HG03342 (cell line): ENCODE measurements at regions not wholly inside any gene's neighbourhood (a gene's known extent, or its start where the extent isn't known, plus 50 kb on each side); places are given as distances from the start of the nearest gene placed in this dataset.

Experiments used
- ATAC-seq: cut with Tn5 transposase; IDR thresholded peaks from one replicate; pipeline ENCODE4 v1.9.1; 2021; ENCODE audit warnings: mild to moderate bottlenecking, moderate library complexity; ENCODE audit not compliant: unreplicated experiment

- no peak for ATAC-seq
Observed at GRCh38 chr20:24892931-24893330, 56.1 kb upstream of the CST7 start.

- ATAC-seq = no peak
Observed at GRCh38 chr20:24894488-24894887, 54.6 kb upstream of the CST7 start.

GRCh38 chr20:24894967-24895366 is 54.1 kb upstream of the CST7 start:
- no peak for ATAC-seq

GRCh38 chr20:24895431-24895830 is 53.6 kb upstream of the CST7 start:
- no peak for ATAC-seq

GRCh38 chr20:24895898-24896658 is 53.0 kb upstream of the CST7 start:
- ATAC-seq = no peak

- no peak for ATAC-seq
Observed at GRCh38 chr20:24896984-24897383, 52.1 kb upstream of the CST7 start.

GRCh38 chr20:24897974-24898373 is 51.1 kb upstream of the CST7 start:
- no peak for ATAC-seq

- ATAC-seq = no peak
Observed at GRCh38 chr20:24899153-24899552, 49.9 kb upstream of the CST7 start.
